ENCODE measurements at regions not wholly inside any gene's neighbourhood (a gene's known extent, or its start where the extent isn't known, plus 50 kb on each side); places are given as distances from the start of the nearest gene placed in this dataset.
A peak's percentile ranks its signal among the peaks of the same experiment; 100 is the strongest.

- CTCF ChIA-PET: no interaction called here
- no peaks in the 10 kb centered on the region for H3K9me3 Mint-ChIP-seq
Measured at GRCh38 chr2:176516051-176516602, 246.9 kb downstream of the MTX2 start.

GRCh38 chr2:176518823-176519222 is 249.6 kb downstream of the MTX2 start:
- H3K4me3 ChIP-seq (ENCODE audit: low read length): no peak overlapping the region
- CTCF ChIA-PET: no interaction called here
- POLR2A ChIA-PET: no interaction called here
- H3K27ac Mint-ChIP-seq: no peak overlapping the region
- no peak overlapping the region for H3K27ac ChIP-seq (ENCODE audit: low read depth, low read length)
- peaks cover 8 to 22% (median 12%) of the 10 kb centered on the region in 3 donors for H3K4me1 Mint-ChIP-seq
- no peaks in the 10 kb centered on the region for H3K9me3 ChIP-seq (ENCODE audit: low read length)
- no peaks in the 10 kb centered on the region for H3K9me3 Mint-ChIP-seq
- H3K4me3 Mint-ChIP-seq: no peak overlapping the region
- no peak for DNase-seq
- H3K4me1 ChIP-seq (ENCODE audit: insufficient read depth, low read length): no peaks in the 10 kb centered on the region
- H3K36me3 ChIP-seq (ENCODE audit: insufficient read depth, low read length): no peaks in the 10 kb centered on the region
- H3K36me3 Mint-ChIP-seq: no peaks in the 10 kb centered on the region
- no peaks in the 10 kb centered on the region for H3K27me3 ChIP-seq (ENCODE audit: insufficient read depth, low read length, poor library complexity, severe bottlenecking)
- H3K27me3 Mint-ChIP-seq: peaks cover 0 to 9% of the 10 kb centered on the region in 2 donors

More at GRCh38 chr2:176516051-176516602, 246.9 kb downstream of the MTX2 start:
- Mint-ChIP-seq H3K4me3 (peak overlapping the region in 5 of 7 donors; percentile 1 to 55 (median 39)), H3K36me3 (no peaks in the 10 kb centered on the region), H3K27me3 (peaks cover 0 to 6% of the 10 kb centered on the region in 2 donors), H3K27ac (peak overlapping the region in 2 of 8 donors; percentile 22 to 89), H3K4me1 (peaks cover 8 to 22% (median 12%) of the 10 kb centered on the region in 3 donors)
- Histone ChIP-seq H3K4me1 (ENCODE audit: insufficient read depth, low read length) (no peaks in the 10 kb centered on the region), H3K27ac (ENCODE audit: low read depth, low read length) (no peak overlapping the region), H3K36me3 (ENCODE audit: insufficient read depth, low read length) (no peaks in the 10 kb centered on the region), H3K9me3 (ENCODE audit: low read length) (no peaks in the 10 kb centered on the region), H3K4me3 (ENCODE audit: low read length) (no peak overlapping the region), H3K27me3 (ENCODE audit: insufficient read depth, low read length, poor library complexity, severe bottlenecking) (no peaks in the 10 kb centered on the region)
- POLR2A ChIA-PET: no interaction called here
- DNase-seq: peak in 1 of 5 donors; percentile 14

- Histone ChIP-seq H3K36me3 (ENCODE audit: insufficient read depth, low read length) (no peaks in the 10 kb centered on the region), H3K9me3 (ENCODE audit: low read length) (no peaks in the 10 kb centered on the region), H3K4me1 (ENCODE audit: insufficient read depth, low read length) (no peaks in the 10 kb centered on the region), H3K27ac (ENCODE audit: low read depth, low read length) (no peak overlapping the region), H3K4me3 (ENCODE audit: low read length) (no peak overlapping the region), H3K27me3 (ENCODE audit: insufficient read depth, low read length, poor library complexity, severe bottlenecking) (no peaks in the 10 kb centered on the region)
- ChIA-PET CTCF (no interaction called here), POLR2A (no interaction called here)
- no peak overlapping the region for H3K4me3 Mint-ChIP-seq
- H3K27me3 Mint-ChIP-seq: peaks cover 0 to 27% of the 10 kb centered on the region in 2 donors
- no peaks in the 10 kb centered on the region for H3K9me3 Mint-ChIP-seq
- no peaks in the 10 kb centered on the region for H3K36me3 Mint-ChIP-seq
- H3K27ac Mint-ChIP-seq: no peak overlapping the region
- peaks cover 0 to 1% (median 0%) of the 10 kb centered on the region in 3 donors for H3K4me1 Mint-ChIP-seq
- no peak for DNase-seq
Measured at GRCh38 chr2:176521878-176522670, 252.8 kb downstream of the MTX2 start.

- no peaks in the 10 kb centered on the region for H3K9me3 Mint-ChIP-seq
- Histone ChIP-seq H3K4me3 (ENCODE audit: low read length) (no peak overlapping the region), H3K27me3 (ENCODE audit: insufficient read depth, low read length, poor library complexity, severe bottlenecking) (no peaks in the 10 kb centered on the region), H3K27ac (ENCODE audit: low read depth, low read length) (no peak overlapping the region), H3K36me3 (ENCODE audit: insufficient read depth, low read length) (no peaks in the 10 kb centered on the region), H3K4me1 (ENCODE audit: insufficient read depth, low read length) (no peaks in the 10 kb centered on the region), H3K9me3 (ENCODE audit: low read length) (no peaks in the 10 kb centered on the region)
- no peak overlapping the region for H3K27ac Mint-ChIP-seq
- H3K4me1 Mint-ChIP-seq: no peaks in the 10 kb centered on the region
- no peak overlapping the region for H3K4me3 Mint-ChIP-seq
- no peaks in the 10 kb centered on the region for H3K36me3 Mint-ChIP-seq
- POLR2A ChIA-PET: no interaction called here
- no peak for DNase-seq
- H3K27me3 Mint-ChIP-seq: peaks cover 1 to 52% of the 10 kb centered on the region in 2 donors
- CTCF ChIA-PET: no interaction called here
Measured at GRCh38 chr2:176525086-176525485, 255.8 kb downstream of the MTX2 start.

- no peak overlapping the region for H3K27ac Mint-ChIP-seq
- H3K27ac ChIP-seq (ENCODE audit: low read depth, low read length): no peak overlapping the region
- H3K4me1 ChIP-seq (ENCODE audit: insufficient read depth, low read length): no peaks in the 10 kb centered on the region
- H3K9me3 Mint-ChIP-seq: no peaks in the 10 kb centered on the region
- no peaks in the 10 kb centered on the region for H3K36me3 Mint-ChIP-seq
- no peak overlapping the region for H3K4me3 ChIP-seq (ENCODE audit: low read length)
- H3K27me3 ChIP-seq (ENCODE audit: insufficient read depth, low read length, poor library complexity, severe bottlenecking): no peaks in the 10 kb centered on the region
- no peak overlapping the region for H3K4me3 Mint-ChIP-seq
- ChIA-PET CTCF (no interaction called here), POLR2A (no interaction called here)
- no peaks in the 10 kb centered on the region for H3K36me3 ChIP-seq (ENCODE audit: insufficient read depth, low read length)
- no peak for DNase-seq
- no peaks in the 10 kb centered on the region for H3K4me1 Mint-ChIP-seq
- H3K9me3 ChIP-seq (ENCODE audit: low read length): no peaks in the 10 kb centered on the region
- H3K27me3 Mint-ChIP-seq: peaks cover 1 to 59% of the 10 kb centered on the region in 2 donors
Measured at GRCh38 chr2:176526995-176527901, 258.0 kb downstream of the MTX2 start.

GRCh38 chr2:176531608-176532007 is 262.4 kb downstream of the MTX2 start:
- H3K27me3 ChIP-seq (ENCODE audit: insufficient read depth, low read length, poor library complexity, severe bottlenecking): no peaks in the 10 kb centered on the region
- H3K9me3 ChIP-seq (ENCODE audit: low read length): no peaks in the 10 kb centered on the region
- Mint-ChIP-seq H3K36me3 (no peaks in the 10 kb centered on the region), H3K4me3 (no peak overlapping the region), H3K9me3 (no peaks in the 10 kb centered on the region), H3K27ac (no peak overlapping the region), H3K4me1 (no peaks in the 10 kb centered on the region), H3K27me3 (peaks cover 6 to 55% of the 10 kb centered on the region in 2 donors)
- no peak overlapping the region for H3K4me3 ChIP-seq (ENCODE audit: low read length)
- H3K4me1 ChIP-seq (ENCODE audit: insufficient read depth, low read length): no peaks in the 10 kb centered on the region
- CTCF ChIA-PET: interaction anchor here (1.1 kb wide), 1 partner anchor 10 kb away, joined by 3 read pairs; no protein-coding TSS in a partner anchor
- H3K36me3 ChIP-seq (ENCODE audit: insufficient read depth, low read length): no peaks in the 10 kb centered on the region
- no peak for DNase-seq
- no peak overlapping the region for H3K27ac ChIP-seq (ENCODE audit: low read depth, low read length)
- POLR2A ChIA-PET: no interaction called here

GRCh38 chr2:176533505-176534193 is 264.4 kb downstream of the MTX2 start:
- Mint-ChIP-seq H3K27ac (no peak overlapping the region), H3K36me3 (no peaks in the 10 kb centered on the region), H3K4me3 (no peak overlapping the region), H3K4me1 (no peaks in the 10 kb centered on the region), H3K9me3 (peaks cover 0 to 2% (median 0%) of the 10 kb centered on the region in 5 donors), H3K27me3 (peaks cover 6 to 46% of the 10 kb centered on the region in 2 donors)
- no peak for DNase-seq
- CTCF ChIA-PET: interaction anchor here (1.0 to 1.1 kb wide), 2 partner anchors 21 to 80 kb away, joined by 3 read pairs; no protein-coding TSS in a partner anchor
- H3K4me3 ChIP-seq (ENCODE audit: low read length): no peak overlapping the region
- no peak overlapping the region for H3K27ac ChIP-seq (ENCODE audit: low read depth, low read length)
- H3K9me3 ChIP-seq (ENCODE audit: low read length): no peaks in the 10 kb centered on the region
- POLR2A ChIA-PET: no interaction called here
- H3K4me1 ChIP-seq (ENCODE audit: insufficient read depth, low read length): no peaks in the 10 kb centered on the region
- H3K27me3 ChIP-seq (ENCODE audit: insufficient read depth, low read length, poor library complexity, severe bottlenecking): no peaks in the 10 kb centered on the region
- no peaks in the 10 kb centered on the region for H3K36me3 ChIP-seq (ENCODE audit: insufficient read depth, low read length)
